NOMO-1 treated with DMSO at 0.1 percent for 48 hours (cell line): ENCODE measurements at regions not wholly inside any gene's neighbourhood (a gene's known extent, or its start where the extent isn't known, plus 50 kb on each side); places are given as distances from the start of the nearest gene placed in this dataset.
"Not testable (repeated sequence)": the region's sequence is repeated elsewhere in the genome, so short reads cannot be mapped to it uniquely, and the experiment has no call there.

Experiments
- DNase-seq: peaks from one replicate; lab custom pipeline; 2025; ENCODE audit not compliant: unreplicated experiment; lab: John Stamatoyannopoulos, UW

- no peak for DNase-seq
Measured at GRCh38 chr1:14247666-14248065, 350.8 kb upstream of the KAZN start.

- no peak for DNase-seq
Measured at GRCh38 chr1:14251871-14252270, 346.6 kb upstream of the KAZN start.

- DNase-seq: no peak
Measured at GRCh38 chr1:14253676-14254075, 344.8 kb upstream of the KAZN start.

- DNase-seq: no peak
Measured at GRCh38 chr1:14254251-14254650, 344.2 kb upstream of the KAZN start.

GRCh38 chr1:14255233-14255632, 343.3 kb upstream of the KAZN start:
- no peak for DNase-seq

- DNase-seq: no peak
Measured at GRCh38 chr1:14255711-14256110, 342.8 kb upstream of the KAZN start.

- no peak for DNase-seq
Measured at GRCh38 chr1:14259191-14259757, 339.2 kb upstream of the KAZN start.

- DNase-seq: no peak
Measured at GRCh38 chr1:14260480-14260879, 338.0 kb upstream of the KAZN start.

GRCh38 chr1:14261395-14261794, 337.1 kb upstream of the KAZN start:
- DNase-seq: no peak

- no peak for DNase-seq
Measured at GRCh38 chr1:14262637-14263036, 335.8 kb upstream of the KAZN start.

GRCh38 chr1:14263225-14263624, 335.3 kb upstream of the KAZN start:
- DNase-seq: no peak

- no peak for DNase-seq
Measured at GRCh38 chr1:14263671-14264070, 334.8 kb upstream of the KAZN start.

- DNase-seq: no peak
Measured at GRCh38 chr1:14265495-14265894, 333.0 kb upstream of the KAZN start.

GRCh38 chr1:14267991-14268390, 330.5 kb upstream of the KAZN start:
- no peak for DNase-seq

- no peak for DNase-seq
Measured at GRCh38 chr1:14270821-14271220, 327.7 kb upstream of the KAZN start.

GRCh38 chr1:14273811-14274210, 324.7 kb upstream of the KAZN start:
- DNase-seq: no peak

- not testable (repeated sequence) for DNase-seq
Measured at GRCh38 chr1:14279891-14280290, 318.6 kb upstream of the KAZN start.

GRCh38 chr1:14280909-14281308, 317.6 kb upstream of the KAZN start:
- DNase-seq: no peak

GRCh38 chr1:14281412-14281811, 317.1 kb upstream of the KAZN start:
- no peak for DNase-seq

- no peak for DNase-seq
Measured at GRCh38 chr1:14282707-14283106, 315.8 kb upstream of the KAZN start.

- DNase-seq: no peak
Measured at GRCh38 chr1:14285238-14285637, 313.2 kb upstream of the KAZN start.

GRCh38 chr1:14291182-14291581, 307.3 kb upstream of the KAZN start:
- not testable (repeated sequence) for DNase-seq

- no peak for DNase-seq
Measured at GRCh38 chr1:14292520-14292919, 306.0 kb upstream of the KAZN start.

GRCh38 chr1:14294006-14294405, 304.5 kb upstream of the KAZN start:
- DNase-seq: no peak
